ENCODE measurements at regions not wholly inside any gene's neighbourhood (a gene's known extent, or its start where the extent isn't known, plus 50 kb on each side); places are given as distances from the start of the nearest gene placed in this dataset.
A peak's percentile ranks its signal among the peaks of the same experiment; 100 is the strongest.

DNA sequence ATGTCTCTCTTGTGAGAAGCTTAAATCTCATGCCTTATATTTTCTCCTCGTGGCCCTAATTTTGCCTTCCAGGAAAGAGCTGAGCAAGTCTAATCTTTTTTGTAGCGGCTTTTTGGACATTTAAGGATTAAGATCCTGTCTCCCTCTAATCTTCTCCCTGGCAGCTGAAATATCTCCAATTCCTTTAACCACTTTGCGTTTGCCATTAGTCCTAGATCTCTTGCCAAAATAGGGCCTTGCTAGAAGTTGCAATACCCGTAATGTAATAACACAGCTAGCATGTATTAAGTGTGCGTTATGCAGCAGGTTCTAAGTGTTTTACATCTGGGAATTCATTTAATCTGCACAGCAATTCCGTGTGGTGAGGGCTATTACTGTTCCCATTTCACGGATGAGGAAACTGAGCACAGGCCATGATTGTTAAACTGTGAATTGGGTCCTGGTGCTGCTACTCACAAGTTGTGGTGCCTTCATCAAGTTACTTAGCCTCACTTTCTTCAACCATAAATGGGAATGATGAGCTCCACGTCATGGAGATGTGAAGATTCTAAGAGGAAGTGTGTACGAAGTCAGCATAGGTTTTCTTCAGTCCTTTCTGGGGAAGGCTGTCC is 198.9 kb upstream of the ASIC2 start:
- H3K79me2 ChIP-seq (ENCODE audit: control insufficient read depth, insufficient read depth, low read length) = no peaks in the 10 kb centered on the region
- no peaks in the 10 kb centered on the region for H3K9me3 ChIP-seq (ENCODE audit: control insufficient read depth, insufficient read depth, low read depth, low read length)
- H3K27me3 ChIP-seq (ENCODE audit: control insufficient read depth, insufficient read depth, low read length) = no peaks in the 10 kb centered on the region
- H3K27ac ChIP-seq (ENCODE audit: insufficient read depth, low read length) = no peak overlapping the region
- H3K4me1 ChIP-seq (ENCODE audit: control insufficient read depth, extremely low read depth, insufficient read depth, low read length) = peaks cover 2% of the 10 kb centered on the region
- H4K20me1 ChIP-seq (ENCODE audit: control insufficient read depth, extremely low read depth, insufficient read depth, low read length) = no peaks in the 10 kb centered on the region
- DNase-seq (ENCODE audit: low read depth in 2 of 2) = no peak
- no peak for TF ChIP-seq EZH2 (IDR thresholded peaks at IDR 0.05; ENCODE audit: low read length, missing control alignments)
- TF ChIP-seq, protein P1, sequence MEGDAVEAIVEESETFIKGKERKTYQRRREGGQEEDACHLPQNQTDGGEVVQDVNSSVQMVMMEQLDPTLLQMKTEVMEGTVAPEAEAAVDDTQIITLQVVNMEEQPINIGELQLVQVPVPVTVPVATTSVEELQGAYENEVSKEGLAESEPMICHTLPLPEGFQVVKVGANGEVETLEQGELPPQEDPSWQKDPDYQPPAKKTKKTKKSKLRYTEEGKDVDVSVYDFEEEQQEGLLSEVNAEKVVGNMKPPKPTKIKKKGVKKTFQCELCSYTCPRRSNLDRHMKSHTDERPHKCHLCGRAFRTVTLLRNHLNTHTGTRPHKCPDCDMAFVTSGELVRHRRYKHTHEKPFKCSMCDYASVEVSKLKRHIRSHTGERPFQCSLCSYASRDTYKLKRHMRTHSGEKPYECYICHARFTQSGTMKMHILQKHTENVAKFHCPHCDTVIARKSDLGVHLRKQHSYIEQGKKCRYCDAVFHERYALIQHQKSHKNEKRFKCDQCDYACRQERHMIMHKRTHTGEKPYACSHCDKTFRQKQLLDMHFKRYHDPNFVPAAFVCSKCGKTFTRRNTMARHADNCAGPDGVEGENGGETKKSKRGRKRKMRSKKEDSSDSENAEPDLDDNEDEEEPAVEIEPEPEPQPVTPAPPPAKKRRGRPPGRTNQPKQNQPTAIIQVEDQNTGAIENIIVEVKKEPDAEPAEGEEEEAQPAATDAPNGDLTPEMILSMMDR (conservative IDR thresholded peaks at IDR 0.05 in 1 of 2, IDR thresholded peaks at IDR 0.05 in 1 of 2; ENCODE audit: low read depth in 1 of 2, low read length in 2 of 2) = no peak
- no peak overlapping the region for H2AFZ ChIP-seq (ENCODE audit: low read length)
- H3K9ac ChIP-seq (ENCODE audit: insufficient read depth, low read length) = no peak overlapping the region
- H3K36me3 ChIP-seq (ENCODE audit: control insufficient read depth, insufficient read depth, low read length) = no peaks in the 10 kb centered on the region
- no peak overlapping the region for H3K4me3 ChIP-seq (replicated peaks in 1 of 4; ENCODE audit: control extremely low read depth in 1 of 4, insufficient read depth in 1 of 4, low read depth in 3 of 4, low read length in 4 of 4)
- no peak overlapping the region for H3K4me2 ChIP-seq (ENCODE audit: extremely low read depth, insufficient read depth, low read length)

DNA sequence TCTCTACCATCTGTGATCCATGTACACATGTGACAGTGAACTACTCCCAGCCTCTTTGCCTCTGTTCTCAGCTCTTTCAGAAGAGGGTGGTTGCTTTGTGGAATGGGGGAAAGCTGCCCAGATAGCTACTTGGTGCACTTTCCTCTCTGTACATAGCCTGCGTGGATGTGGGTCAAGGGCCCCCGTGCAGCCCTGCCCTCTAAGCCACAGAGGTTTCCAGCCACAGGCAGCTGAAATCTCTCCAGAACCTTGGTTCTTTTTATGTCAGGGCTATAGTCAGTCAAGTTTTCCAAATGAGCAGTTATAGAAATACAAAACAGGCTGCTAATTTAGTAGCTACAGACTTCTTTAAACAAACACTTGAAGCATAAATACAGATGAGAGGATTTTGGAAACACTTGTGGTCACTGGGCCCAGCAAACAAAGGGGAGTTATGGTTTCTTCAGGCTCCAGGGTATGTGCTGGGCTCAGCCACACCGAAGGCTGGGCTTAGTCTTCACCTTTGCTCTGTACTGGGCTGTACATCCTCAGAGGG is 199.7 kb upstream of the ASIC2 start:
- no peak overlapping the region for H3K27ac ChIP-seq (ENCODE audit: insufficient read depth, low read length)
- H3K9ac ChIP-seq (ENCODE audit: insufficient read depth, low read length) = no peak overlapping the region
- H3K36me3 ChIP-seq (ENCODE audit: control insufficient read depth, insufficient read depth, low read length) = no peaks in the 10 kb centered on the region
- no peaks in the 10 kb centered on the region for H3K9me3 ChIP-seq (ENCODE audit: control insufficient read depth, insufficient read depth, low read depth, low read length)
- DNase-seq (ENCODE audit: low read depth in 2 of 2) = peak in 1 of 2 donors; percentile 36
- peaks cover 2% of the 10 kb centered on the region for H3K4me1 ChIP-seq (ENCODE audit: control insufficient read depth, extremely low read depth, insufficient read depth, low read length)
- no peak overlapping the region for H2AFZ ChIP-seq (ENCODE audit: low read length)
- no peak overlapping the region for H3K4me2 ChIP-seq (ENCODE audit: extremely low read depth, insufficient read depth, low read length)
- H3K4me3 ChIP-seq (replicated peaks in 1 of 4; ENCODE audit: control extremely low read depth in 1 of 4, insufficient read depth in 1 of 4, low read depth in 3 of 4, low read length in 4 of 4) = no peak overlapping the region
- H3K27me3 ChIP-seq (ENCODE audit: control insufficient read depth, insufficient read depth, low read length) = no peaks in the 10 kb centered on the region
- no peaks in the 10 kb centered on the region for H3K79me2 ChIP-seq (ENCODE audit: control insufficient read depth, insufficient read depth, low read length)
- H4K20me1 ChIP-seq (ENCODE audit: control insufficient read depth, extremely low read depth, insufficient read depth, low read length) = no peaks in the 10 kb centered on the region
- TF ChIP-seq, protein P1 (conservative IDR thresholded peaks at IDR 0.05 in 1 of 2, IDR thresholded peaks at IDR 0.05 in 1 of 2; ENCODE audit: low read depth in 1 of 2, low read length in 2 of 2) = no peak
- no peak for TF ChIP-seq EZH2 (IDR thresholded peaks at IDR 0.05; ENCODE audit: low read length, missing control alignments)

DNA sequence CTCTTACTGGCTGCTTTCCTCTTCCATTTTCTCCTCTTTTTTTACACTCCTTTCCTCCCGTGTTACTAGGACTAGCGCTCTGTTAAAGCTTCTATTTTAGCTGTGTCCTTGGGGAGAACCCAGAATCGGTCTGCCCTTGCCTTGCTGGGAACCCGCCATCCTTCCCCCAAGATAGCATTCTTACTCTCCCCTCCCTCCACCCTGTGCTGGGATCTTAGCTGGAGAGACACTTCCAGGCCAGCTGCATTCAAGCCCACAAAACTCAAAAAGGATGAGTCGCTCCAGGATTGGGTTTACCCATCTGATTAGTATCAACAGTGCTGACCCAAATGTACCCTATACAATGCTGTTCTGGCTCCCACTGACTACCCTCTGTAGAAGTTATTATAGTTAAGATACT is 200.5 kb upstream of the ASIC2 start:
- H2AFZ ChIP-seq (ENCODE audit: low read length) = no peak overlapping the region
- TF ChIP-seq, protein P1 (conservative IDR thresholded peaks at IDR 0.05 in 1 of 2, IDR thresholded peaks at IDR 0.05 in 1 of 2; ENCODE audit: low read depth in 1 of 2, low read length in 2 of 2) = no peak
- no peak for TF ChIP-seq EZH2 (IDR thresholded peaks at IDR 0.05; ENCODE audit: low read length, missing control alignments)
- H3K27ac ChIP-seq (ENCODE audit: insufficient read depth, low read length) = peak overlapping the region; percentile 13
- no peaks in the 10 kb centered on the region for H3K27me3 ChIP-seq (ENCODE audit: control insufficient read depth, insufficient read depth, low read length)
- no peak for DNase-seq (ENCODE audit: low read depth in 2 of 2)
- H3K9me3 ChIP-seq (ENCODE audit: control insufficient read depth, insufficient read depth, low read depth, low read length) = no peaks in the 10 kb centered on the region
- H3K9ac ChIP-seq (ENCODE audit: insufficient read depth, low read length) = no peak overlapping the region
- H3K4me1 ChIP-seq (ENCODE audit: control insufficient read depth, extremely low read depth, insufficient read depth, low read length) = peaks cover 2% of the 10 kb centered on the region
- H3K36me3 ChIP-seq (ENCODE audit: control insufficient read depth, insufficient read depth, low read length) = no peaks in the 10 kb centered on the region
- no peaks in the 10 kb centered on the region for H3K79me2 ChIP-seq (ENCODE audit: control insufficient read depth, insufficient read depth, low read length)
- H3K4me2 ChIP-seq (ENCODE audit: extremely low read depth, insufficient read depth, low read length) = no peak overlapping the region
- no peaks in the 10 kb centered on the region for H4K20me1 ChIP-seq (ENCODE audit: control insufficient read depth, extremely low read depth, insufficient read depth, low read length)
- H3K4me3 ChIP-seq (replicated peaks in 1 of 4; ENCODE audit: control extremely low read depth in 1 of 4, insufficient read depth in 1 of 4, low read depth in 3 of 4, low read length in 4 of 4) = no peak overlapping the region

All from fibroblast of lung (primary cell).